Keratinocyte (primary cell): ENCODE measurements at regions not wholly inside any gene's neighbourhood (a gene's known extent, or its start where the extent isn't known, plus 50 kb on each side); places are given as distances from the start of the nearest gene placed in this dataset.

Experiments
- DNase-seq: peaks from one replicate; pipeline ENCODE4 v3.0.0-alpha.2; 2011; ENCODE audit warnings: low read depth, missing footprints, low spot score
- FAIRE-seq: peaks from 2 replicates; lab custom pipeline; 2011; peaks lifted over from hg19 to GRCh38; lab: Jason Lieb, UNC
- H2AFZ ChIP-seq: 2 replicates; pipeline ENCODE4 v1.6.0; 2012; ENCODE audit warnings: low read length, control low read depth, inconsistent platforms; ENCODE audit not compliant: control insufficient read depth
- H3K27ac ChIP-seq: 2 replicates; pipeline ENCODE4 v1.5.1; 2011; ENCODE audit warnings: low read length; ENCODE audit not compliant: control insufficient read depth, insufficient read depth
- H3K27me3 ChIP-seq: 3 replicates; pipeline ENCODE4 v1.6.0; 2011; ENCODE audit warnings: low read length; ENCODE audit not compliant: control insufficient read depth, insufficient read depth; ENCODE audit errors: extremely low read depth
- H3K36me3 ChIP-seq, 2 experiments: 2 replicates in 1 of 2; 3 replicates in 1 of 2; pipeline ENCODE4 v1.5.1; 2011; ENCODE audit warnings: low read length in 2 of 2, mild to moderate bottlenecking in 1 of 2; ENCODE audit not compliant: control insufficient read depth in 2 of 2, insufficient read depth in 2 of 2; ENCODE audit errors: extremely low read depth in 1 of 2
- H3K4me1 ChIP-seq: 3 replicates; pipeline ENCODE4 v1.5.1; 2011; ENCODE audit warnings: low read length; ENCODE audit not compliant: control insufficient read depth, insufficient read depth; ENCODE audit errors: extremely low read depth
- H3K4me2 ChIP-seq: 3 replicates; pipeline ENCODE4 v1.6.0; 2011; ENCODE audit warnings: low read depth, low read length; ENCODE audit not compliant: control insufficient read depth, insufficient read depth; ENCODE audit errors: extremely low read depth
- H3K4me3 ChIP-seq, 3 experiments: fragments of 200-600 bp in 1 of 3; sonication (generic) in 1 of 3; 2 replicates in 2 of 3; 3 replicates in 1 of 3; pipeline ENCODE4 v1.5.1; 2011 to 2016; ENCODE audit warnings: low read length in 3 of 3, mild to moderate bottlenecking in 3 of 3, control low read depth in 2 of 3, inconsistent platforms in 1 of 3, low read depth in 1 of 3, mixed read lengths in 1 of 3, mixed run types in 1 of 3, moderate library complexity in 1 of 3; ENCODE audit not compliant: control insufficient read depth in 2 of 3, insufficient read depth in 2 of 3; ENCODE audit errors: extremely low read depth in 1 of 3
- H3K79me2 ChIP-seq: 2 replicates; pipeline ENCODE4 v1.6.0; 2012; ENCODE audit warnings: low read length; ENCODE audit not compliant: control insufficient read depth, insufficient read depth
- H3K9ac ChIP-seq: 3 replicates; pipeline ENCODE4 v1.6.0; 2011; ENCODE audit warnings: low read length; ENCODE audit not compliant: control insufficient read depth, insufficient read depth; ENCODE audit errors: extremely low read depth
- H3K9me1 ChIP-seq: 3 replicates; pipeline ENCODE4 v1.6.0; 2011; ENCODE audit warnings: low read length; ENCODE audit not compliant: control insufficient read depth, insufficient read depth; ENCODE audit errors: extremely low read depth
- H3K9me3 ChIP-seq: 2 replicates; pipeline ENCODE4 v1.5.1; 2012; ENCODE audit warnings: low read depth, low read length; ENCODE audit not compliant: control insufficient read depth
- H4K20me1 ChIP-seq: 3 replicates; pipeline ENCODE4 v1.6.0; 2011; ENCODE audit warnings: low read length; ENCODE audit not compliant: control insufficient read depth, insufficient read depth; ENCODE audit errors: extremely low read depth
- EZH2 ChIP-seq: IDR thresholded peaks from one replicate; pipeline ENCODE4 v1.6.1; 2012; ENCODE audit warnings: inconsistent platforms, mild to moderate bottlenecking, low read length, moderate library complexity
- dilution Hi-C: fragments of 300-500 bp; cut with MboI; formaldehyde crosslinking; loops from one replicate; pipeline ENCODE4 v1.7.0; 2020; ENCODE audit warnings: low sequenced_read_pairs; ENCODE audit not compliant: extremely low pct_ligation_motif_present
- TF ChIP-seq, protein P1 (sequence below), 3 experiments: IDR thresholded peaks in 1 of 3; conservative IDR thresholded peaks in 1 of 3; optimal IDR thresholded peaks in 1 of 3; 2 replicates in 2 of 3; 3 replicates in 1 of 3; pipeline versions ENCODE3 to v1.5.1; 2011; ENCODE audit warnings: low read length in 3 of 3, mild to moderate bottlenecking in 3 of 3, moderate library complexity in 2 of 3, control low read depth in 1 of 3, inconsistent platforms in 1 of 3; ENCODE audit not compliant: insufficient read depth in 2 of 3; ENCODE audit errors: extremely low read depth in 1 of 3

DNA sequence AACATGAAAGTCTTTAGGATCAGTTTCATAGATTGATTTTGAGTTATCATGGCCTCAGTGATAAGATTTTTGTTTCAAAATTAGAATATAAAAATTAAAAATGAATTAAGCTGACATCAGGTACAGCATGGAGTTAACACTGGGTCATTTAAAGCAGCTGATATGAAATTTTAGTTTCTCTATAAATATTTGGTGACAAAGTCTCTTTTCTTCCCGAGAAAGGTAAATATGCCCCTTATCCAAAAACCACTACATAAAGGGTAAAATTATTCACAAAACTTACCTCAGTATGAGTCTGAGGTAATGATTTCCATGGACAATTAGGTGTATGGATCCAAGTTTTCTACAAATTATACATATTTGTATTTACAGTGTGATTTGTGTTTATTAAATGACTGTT, 121.5 kb upstream of the PJA2 start:
- FAIRE-seq (no peak), DNase-seq (no peak)
- H3K9ac ChIP-seq: no peak overlapping the region
- H4K20me1 ChIP-seq: no peaks in the 10 kb centered on the region
- TF ChIP-seq, protein P1, sequence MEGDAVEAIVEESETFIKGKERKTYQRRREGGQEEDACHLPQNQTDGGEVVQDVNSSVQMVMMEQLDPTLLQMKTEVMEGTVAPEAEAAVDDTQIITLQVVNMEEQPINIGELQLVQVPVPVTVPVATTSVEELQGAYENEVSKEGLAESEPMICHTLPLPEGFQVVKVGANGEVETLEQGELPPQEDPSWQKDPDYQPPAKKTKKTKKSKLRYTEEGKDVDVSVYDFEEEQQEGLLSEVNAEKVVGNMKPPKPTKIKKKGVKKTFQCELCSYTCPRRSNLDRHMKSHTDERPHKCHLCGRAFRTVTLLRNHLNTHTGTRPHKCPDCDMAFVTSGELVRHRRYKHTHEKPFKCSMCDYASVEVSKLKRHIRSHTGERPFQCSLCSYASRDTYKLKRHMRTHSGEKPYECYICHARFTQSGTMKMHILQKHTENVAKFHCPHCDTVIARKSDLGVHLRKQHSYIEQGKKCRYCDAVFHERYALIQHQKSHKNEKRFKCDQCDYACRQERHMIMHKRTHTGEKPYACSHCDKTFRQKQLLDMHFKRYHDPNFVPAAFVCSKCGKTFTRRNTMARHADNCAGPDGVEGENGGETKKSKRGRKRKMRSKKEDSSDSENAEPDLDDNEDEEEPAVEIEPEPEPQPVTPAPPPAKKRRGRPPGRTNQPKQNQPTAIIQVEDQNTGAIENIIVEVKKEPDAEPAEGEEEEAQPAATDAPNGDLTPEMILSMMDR (optimal IDR thresholded peaks at IDR 0.05 in 1 of 3, IDR thresholded peaks at IDR 0.05 in 1 of 3, conservative IDR thresholded peaks at IDR 0.05 in 1 of 3; ENCODE audit: extremely low read depth in 1 of 3, insufficient read depth in 2 of 3, low read length in 3 of 3): no peak
- no peak for TF ChIP-seq EZH2
- H3K36me3 ChIP-seq: no peaks in the 10 kb centered on the region
- H3K4me2 ChIP-seq: no peak overlapping the region
- H3K27ac ChIP-seq: no peak overlapping the region
- no peaks in the 10 kb centered on the region for H3K27me3 ChIP-seq
- no peak overlapping the region for H3K4me3 ChIP-seq
- H3K9me1 ChIP-seq: no peaks in the 10 kb centered on the region
- no peak overlapping the region for H2AFZ ChIP-seq
- H3K4me1 ChIP-seq: no peaks in the 10 kb centered on the region
- H3K79me2 ChIP-seq: no peaks in the 10 kb centered on the region
- dilution Hi-C loops: no loop called here
- no peaks in the 10 kb centered on the region for H3K9me3 ChIP-seq

DNA sequence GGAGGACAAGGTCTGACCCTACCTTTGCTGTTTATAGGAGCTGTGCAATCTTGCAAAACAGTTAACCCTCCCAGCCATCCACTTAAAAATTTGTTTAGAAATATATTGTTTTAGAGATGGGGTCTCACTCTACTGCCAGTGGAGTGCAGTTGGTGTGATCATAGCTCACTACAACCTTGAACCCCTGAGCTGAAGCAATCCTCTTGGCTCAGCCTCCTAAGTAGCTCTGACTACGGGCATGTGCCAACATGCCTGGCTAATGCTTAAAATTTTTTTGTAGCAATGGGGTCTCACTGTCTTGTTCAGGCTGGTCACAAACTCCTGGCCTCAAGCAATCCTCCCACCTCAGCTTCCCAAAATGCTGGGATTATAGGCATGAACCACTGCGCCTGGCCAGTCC, 120.2 kb upstream of the PJA2 start:
- dilution Hi-C loops: no loop called here
- no peaks in the 10 kb centered on the region for H3K36me3 ChIP-seq
- TF ChIP-seq EZH2: no peak
- TF ChIP-seq, protein P1 (optimal IDR thresholded peaks at IDR 0.05 in 1 of 3, IDR thresholded peaks at IDR 0.05 in 1 of 3, conservative IDR thresholded peaks at IDR 0.05 in 1 of 3; ENCODE audit: extremely low read depth in 1 of 3, insufficient read depth in 2 of 3, low read length in 3 of 3): no peak
- H3K79me2 ChIP-seq: no peaks in the 10 kb centered on the region
- H3K9ac ChIP-seq: no peak overlapping the region
- H3K4me3 ChIP-seq: no peak overlapping the region
- no peaks in the 10 kb centered on the region for H3K9me1 ChIP-seq
- no peak overlapping the region for H3K4me2 ChIP-seq
- no peaks in the 10 kb centered on the region for H3K4me1 ChIP-seq
- H3K27ac ChIP-seq: no peak overlapping the region
- H2AFZ ChIP-seq: peak overlapping the region; percentile 52
- H4K20me1 ChIP-seq: no peaks in the 10 kb centered on the region
- H3K9me3 ChIP-seq: no peaks in the 10 kb centered on the region
- H3K27me3 ChIP-seq: no peaks in the 10 kb centered on the region
- DNase-seq (no peak), FAIRE-seq (no peak)
